Activated B cell treated with CpG ODN at 0.5 μM for 24 hours (primary cell): ENCODE measurements at regions not wholly inside any gene's neighbourhood (a gene's known extent, or its start where the extent isn't known, plus 50 kb on each side); places are given as distances from the start of the nearest gene placed in this dataset.
"Not testable (repeated sequence)": the region's sequence is repeated elsewhere in the genome, so short reads cannot be mapped to it uniquely, and the experiment has no call there.

Experiments
- ATAC-seq: fragments of 200-7000 bp; cut with Tn5 transposase; one replicate; pipeline ENCODE4 v1.10.0; 2021; ENCODE audit warnings: low read depth, mild to moderate bottlenecking, moderate library complexity
- CTCF ChIA-PET: fragments of 350-600 bp; sonication (Branson Sonifier 250); formaldehyde crosslinking; loops from one replicate; lab custom pipeline; 2021; ENCODE audit warnings: antibody characterized with exemption; lab: Charles Lee
- POLR2A ChIA-PET: fragments of 350-600 bp; sonication (Branson Sonifier 250); formaldehyde crosslinking; loops from one replicate; lab custom pipeline; 2021; ENCODE audit warnings: antibody characterized with exemption; lab: Charles Lee
- DNase-seq: peaks from one replicate; pipeline ENCODE4 v3.0.0; 2022
- H3K27ac Mint-ChIP-seq: one replicate; pipeline ENCODE4 v1.8.0; 2020; ENCODE audit warnings: mixed read lengths
- H3K27me3 Mint-ChIP-seq: one replicate; pipeline ENCODE4 v1.8.0; 2021; ENCODE audit warnings: mixed read lengths
- H3K36me3 Mint-ChIP-seq: one replicate; pipeline ENCODE4 v1.8.0; 2021; ENCODE audit warnings: low read depth, mixed read lengths
- H3K4me1 Mint-ChIP-seq: one replicate; pipeline ENCODE4 v1.8.0; 2021; ENCODE audit warnings: mixed read lengths
- H3K4me3 Mint-ChIP-seq: one replicate; pipeline ENCODE4 v1.8.0; 2020; ENCODE audit warnings: mild to moderate bottlenecking, mixed read lengths
- H3K9me3 Mint-ChIP-seq: one replicate; pipeline ENCODE4 v1.8.0; 2020; ENCODE audit warnings: mixed read lengths
- CTCF ChIP-seq: fragments of 200-600 bp; IDR thresholded peaks from one replicate; pipeline ENCODE4 v1.8.0; 2022; ENCODE audit warnings: antibody characterized with exemption, mild to moderate bottlenecking
- intact Hi-C: fragments of 100-400 bp; cut with micrococcal nuclease; formaldehyde crosslinking; loops from one replicate; pipeline ENCODE4 v1.15.1; 2024

DNA sequence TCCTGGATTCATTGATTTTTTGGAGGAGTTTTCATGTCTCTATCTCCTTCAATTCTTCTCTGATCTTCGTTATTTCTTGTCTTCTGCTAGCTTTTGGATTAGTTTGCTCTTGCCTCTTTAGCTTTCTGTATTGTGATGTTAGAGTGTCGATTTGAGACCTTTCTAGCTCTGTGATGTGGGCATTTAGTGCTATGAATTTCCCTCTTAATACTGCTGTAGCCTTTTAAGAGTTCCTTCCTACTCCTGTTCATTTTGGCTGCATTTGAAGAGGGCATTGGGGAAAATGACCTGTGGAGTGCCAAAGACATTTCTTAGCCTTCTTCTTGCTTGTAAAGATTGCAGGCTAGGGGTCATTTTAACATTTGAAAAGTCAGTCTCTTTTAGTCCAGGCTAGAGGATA, 463.8 kb upstream of the GCFC2 start:
- POLR2A ChIA-PET = no interaction called here
- Mint-ChIP-seq H3K27ac (no peak overlapping the region), H3K4me3 (no peak overlapping the region), H3K27me3 (no peaks in the 10 kb centered on the region), H3K9me3 (peaks cover 21% of the 10 kb centered on the region), H3K4me1 (no peaks in the 10 kb centered on the region), H3K36me3 (no peaks in the 10 kb centered on the region)
- CTCF ChIA-PET = no interaction called here
- no peak for TF ChIP-seq CTCF
- ATAC-seq = no peak
- no peak for DNase-seq
- intact Hi-C loops = no loop called here

GRCh38 chr2:76173206-76173605, 462.5 kb upstream of the GCFC2 start:
- peaks cover 16% of the 10 kb centered on the region for H3K9me3 Mint-ChIP-seq
- ATAC-seq, H3K36me3 Mint-ChIP-seq, H3K4me3 Mint-ChIP-seq, POLR2A ChIA-PET, DNase-seq, H3K27me3 Mint-ChIP-seq, H3K4me1 Mint-ChIP-seq, CTCF ChIA-PET, intact Hi-C loops, H3K27ac Mint-ChIP-seq: not testable (repeated sequence)

GRCh38 chr2:76172154-76172595, 461.5 kb upstream of the GCFC2 start:
- DNase-seq, POLR2A ChIA-PET, H3K4me3 Mint-ChIP-seq, H3K36me3 Mint-ChIP-seq, H3K4me1 Mint-ChIP-seq, CTCF ChIA-PET, intact Hi-C loops, H3K27ac Mint-ChIP-seq, ATAC-seq, H3K27me3 Mint-ChIP-seq: not testable (repeated sequence)
- peaks cover 15% of the 10 kb centered on the region for H3K9me3 Mint-ChIP-seq

DNA sequence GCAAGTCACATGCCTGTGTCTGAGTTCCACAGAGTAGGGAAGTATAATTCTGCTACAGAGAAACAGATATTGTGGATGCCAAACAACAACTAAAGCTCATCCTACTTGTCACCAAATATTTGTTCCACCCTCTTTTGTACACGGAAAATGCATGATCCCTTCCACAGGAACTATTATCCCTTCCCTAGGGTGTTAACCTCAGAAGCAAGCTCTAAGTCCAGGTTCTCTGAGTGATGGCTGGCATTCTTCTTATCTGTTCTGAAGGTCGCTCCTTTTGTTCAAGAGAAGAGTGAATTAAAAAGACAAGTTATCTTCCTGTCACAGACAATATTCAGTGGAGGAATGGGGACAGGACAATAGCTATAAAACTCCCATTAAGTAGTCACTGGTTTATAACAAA, 460.1 kb upstream of the GCFC2 start:
- TF ChIP-seq CTCF = no peak
- CTCF ChIA-PET = no interaction called here
- POLR2A ChIA-PET = no interaction called here
- DNase-seq (no peak), ATAC-seq (no peak)
- Mint-ChIP-seq H3K4me3 (no peak overlapping the region), H3K36me3 (no peaks in the 10 kb centered on the region), H3K4me1 (no peaks in the 10 kb centered on the region), H3K27ac (no peak overlapping the region), H3K27me3 (no peaks in the 10 kb centered on the region), H3K9me3 (peaks cover 9% of the 10 kb centered on the region)
- intact Hi-C loops = no loop called here

DNA sequence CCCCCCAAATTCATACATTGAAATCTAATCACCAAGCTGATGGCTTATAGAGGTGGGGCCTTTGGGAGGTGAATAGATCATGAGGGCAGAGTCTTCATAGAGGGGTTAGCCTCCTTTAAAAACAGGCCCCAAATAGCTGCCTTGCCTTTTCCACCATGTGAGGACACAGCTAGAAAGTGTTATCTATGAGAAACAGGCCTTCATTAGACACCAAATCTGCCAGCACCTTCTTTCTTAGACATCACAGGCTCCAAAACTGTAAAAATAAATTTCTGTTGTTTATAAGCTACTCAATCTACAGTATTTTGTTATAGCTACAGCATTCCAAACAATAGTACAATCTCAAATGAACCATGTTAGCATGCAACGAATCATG, 459.3 kb upstream of the GCFC2 start:
- POLR2A ChIA-PET = no interaction called here
- no peak for TF ChIP-seq CTCF
- Mint-ChIP-seq H3K27ac (no peak overlapping the region), H3K36me3 (no peaks in the 10 kb centered on the region), H3K27me3 (no peaks in the 10 kb centered on the region), H3K9me3 (peaks cover 7% of the 10 kb centered on the region), H3K4me3 (no peak overlapping the region), H3K4me1 (no peaks in the 10 kb centered on the region)
- CTCF ChIA-PET = no interaction called here
- ATAC-seq (no peak), DNase-seq (no peak)
- intact Hi-C loops = no loop called here

- no peak for TF ChIP-seq CTCF
- ChIA-PET CTCF (no interaction called here), POLR2A (no interaction called here)
- Mint-ChIP-seq H3K9me3 (peaks cover 6% of the 10 kb centered on the region), H3K27me3 (no peaks in the 10 kb centered on the region), H3K4me1 (no peaks in the 10 kb centered on the region), H3K4me3 (no peak overlapping the region), H3K36me3 (no peaks in the 10 kb centered on the region), H3K27ac (no peak overlapping the region)
- DNase-seq (no peak), ATAC-seq (no peak)
- intact Hi-C loops = no loop called here
Observed at GRCh38 chr2:76169276-76170008, 458.7 kb upstream of the GCFC2 start.
